ENCODE measurements at regions not wholly inside any gene's neighbourhood (a gene's known extent, or its start where the extent isn't known, plus 50 kb on each side); places are given as distances from the start of the nearest gene placed in this dataset.

- no peak for DNase-seq
These were observed 133.3 kb upstream of the NAMPT start for GRCh38 chr7:106418094-106418493.

GRCh38 chr7:106417273-106417902, 132.6 kb upstream of the NAMPT start:
- no peak for DNase-seq

- DNase-seq = no peak
These were observed 131.6 kb upstream of the NAMPT start for GRCh38 chr7:106416430-106416829.

- no peak for DNase-seq
These were observed 130.7 kb upstream of the NAMPT start for GRCh38 chr7:106415433-106415832.

- no peak for DNase-seq
These were observed 128.7 kb upstream of the NAMPT start for GRCh38 chr7:106413446-106413845.

- DNase-seq = no peak
These were observed 120.9 kb upstream of the NAMPT start for GRCh38 chr7:106405697-106406141.

- no peak for DNase-seq
These were observed 118.1 kb upstream of the NAMPT start for GRCh38 chr7:106402898-106403297.

GRCh38 chr7:106400923-106401322, 116.1 kb upstream of the NAMPT start:
- DNase-seq = no peak

GRCh38 chr7:106398786-106399185, 114.0 kb upstream of the NAMPT start:
- DNase-seq = no peak

GRCh38 chr7:106397994-106398393, 113.2 kb upstream of the NAMPT start:
- DNase-seq = no peak

- DNase-seq = no peak
These were observed 109.7 kb upstream of the NAMPT start for GRCh38 chr7:106394526-106394925.

GRCh38 chr7:106393564-106394251, 108.9 kb upstream of the NAMPT start:
- no peak for DNase-seq

GRCh38 chr7:106392590-106392989, 107.8 kb upstream of the NAMPT start:
- no peak for DNase-seq

GRCh38 chr7:106392144-106392543, 107.4 kb upstream of the NAMPT start:
- no peak for DNase-seq

- no peak for DNase-seq
These were observed 102.2 kb upstream of the NAMPT start for GRCh38 chr7:106386958-106387357.

- no peak for DNase-seq
These were observed 99.6 kb upstream of the NAMPT start for GRCh38 chr7:106384373-106384772.

- DNase-seq = no peak
These were observed 98.1 kb upstream of the NAMPT start for GRCh38 chr7:106382929-106383328.

GRCh38 chr7:106382129-106382528, 97.3 kb upstream of the NAMPT start:
- no peak for DNase-seq

- DNase-seq = no peak
These were observed 96.5 kb upstream of the NAMPT start for GRCh38 chr7:106381252-106381651.

- DNase-seq = no peak
These were observed 93.1 kb upstream of the NAMPT start for GRCh38 chr7:106377847-106378361.

- DNase-seq = no peak
These were observed 91.4 kb upstream of the NAMPT start for GRCh38 chr7:106376026-106376799.

- DNase-seq = no peak
These were observed 90.7 kb upstream of the NAMPT start for GRCh38 chr7:106375499-106375898.

- DNase-seq = no peak
These were observed 89.7 kb upstream of the NAMPT start for GRCh38 chr7:106374437-106374836.
